IMR-90 (cell line): ENCODE measurements at regions not wholly inside any gene's neighbourhood (a gene's known extent, or its start where the extent isn't known, plus 50 kb on each side); places are given as distances from the start of the nearest gene placed in this dataset.

Experiments
- ATAC-seq: fragments of 200-7000 bp; cut with Tn5 transposase; 2 replicates; pipeline ENCODE4 v1.9.1; 2020; ENCODE audit warnings: low read depth, mild to moderate bottlenecking, moderate library complexity
- BruUV-seq: library from RNA; stranded (reverse); fragments of 400-500 nt; replicated peaks from 2 replicates; lab custom pipeline; 2021; lab: Mats Ljungman, UMichigan
- CTCF ChIA-PET: fragments of 300-600 bp; formaldehyde crosslinking; extraction: SDS; loops from one replicate; lab custom pipeline; 2021; ENCODE audit warnings: antibody characterized with exemption; lab: Yijun Ruan, JAX
- POLR2A ChIA-PET: fragments of 300-600 bp; sonication (Branson Sonifier 250); formaldehyde crosslinking; loops from one replicate; lab custom pipeline; 2022; ENCODE audit warnings: antibody characterized with exemption; ENCODE audit not compliant: unreplicated experiment; lab: Charles Lee
- DNase-seq: peaks from one replicate; pipeline ENCODE4 v3.0.0; 2013
- H2AFZ ChIP-seq: replicated peaks from 2 replicates; pipeline ENCODE3; 2013; ENCODE audit warnings: low read length, mild to moderate bottlenecking; ENCODE audit not compliant: poor library complexity
- H2AK5ac ChIP-seq: 2 replicates; pipeline ENCODE4 v1.6.1; 2013; ENCODE audit warnings: low read depth, low read length, inconsistent platforms
- H2AK9ac ChIP-seq: replicated peaks from 2 replicates; pipeline ENCODE3; 2013; ENCODE audit warnings: mild to moderate bottlenecking, low read depth, low read length, moderate library complexity; ENCODE audit not compliant: poor library complexity
- H2BK120ac ChIP-seq: 2 replicates; pipeline ENCODE4 v1.6.1; 2013; ENCODE audit warnings: low read depth, low read length, inconsistent platforms
- H2BK15ac ChIP-seq: 3 replicates; pipeline ENCODE4 v1.6.1; 2013; ENCODE audit warnings: low read depth, low read length, inconsistent platforms
- H2BK20ac ChIP-seq: 2 replicates; pipeline ENCODE4 v1.6.1; 2013; ENCODE audit warnings: low read depth, mild to moderate bottlenecking, inconsistent platforms, low read length, moderate library complexity
- H2BK5ac ChIP-seq: 2 replicates; pipeline ENCODE4 v1.6.1; 2013; ENCODE audit warnings: mild to moderate bottlenecking, low read depth, low read length, inconsistent platforms; ENCODE audit not compliant: poor library complexity, severe bottlenecking
- H3K14ac ChIP-seq: replicated peaks from 2 replicates; pipeline ENCODE4 v1.6.1; 2013; ENCODE audit warnings: low read depth, low read length, inconsistent platforms
- H3K18ac ChIP-seq: 2 replicates; pipeline ENCODE4 v1.6.1; 2013; ENCODE audit warnings: low read depth, low read length, control low read depth
- H3K23ac ChIP-seq: 2 replicates; pipeline ENCODE4 v1.6.1; 2013; ENCODE audit warnings: low read depth, low read length, inconsistent platforms
- H3K27ac ChIP-seq: 2 replicates; pipeline ENCODE4 v1.5.1; 2013; ENCODE audit warnings: mild to moderate bottlenecking, control low read depth, low read length; ENCODE audit not compliant: insufficient read depth
- H3K27me3 ChIP-seq: 2 replicates; pipeline ENCODE4 v1.6.1; 2013; ENCODE audit warnings: low read length; ENCODE audit not compliant: control insufficient read depth, insufficient read depth
- H3K36me3 ChIP-seq: 2 replicates; pipeline ENCODE4 v1.6.1; 2013; ENCODE audit warnings: low read length, mixed read lengths; ENCODE audit not compliant: control insufficient read depth, insufficient read depth
- H3K4ac ChIP-seq: 2 replicates; pipeline ENCODE4 v1.6.1; 2013; ENCODE audit warnings: low read depth, low read length, inconsistent platforms
- H3K4me1 ChIP-seq: 2 replicates; pipeline ENCODE4 v1.6.1; 2013; ENCODE audit warnings: low read length, mixed read lengths; ENCODE audit not compliant: control insufficient read depth, insufficient read depth
- H3K4me2 ChIP-seq: 2 replicates; pipeline ENCODE4 v1.6.1; 2013; ENCODE audit warnings: low read depth, mild to moderate bottlenecking, control low read depth, low read length, moderate library complexity
- H3K4me3 ChIP-seq: 2 replicates; pipeline ENCODE4 v1.5.1; 2013; ENCODE audit warnings: low read depth, mild to moderate bottlenecking, control low read depth, low read length, moderate library complexity; ENCODE audit not compliant: insufficient read depth
- H3K56ac ChIP-seq: 2 replicates; pipeline ENCODE4 v1.6.1; 2013; ENCODE audit warnings: low read length, inconsistent platforms; ENCODE audit not compliant: insufficient read depth; ENCODE audit errors: extremely low read depth
- H3K79me1 ChIP-seq, 2 experiments: 2 replicates each; pipeline ENCODE4 v1.6.1; 2013; ENCODE audit warnings: low read length in 2 of 2, inconsistent platforms in 1 of 2, low read depth in 1 of 2
- H3K9ac ChIP-seq: 2 replicates; pipeline ENCODE4 v1.6.1; 2013; ENCODE audit warnings: low read depth, low read length, control low read depth
- H3K9me1 ChIP-seq: 2 replicates; pipeline ENCODE4 v1.6.1; 2013; ENCODE audit warnings: low read length, inconsistent platforms; ENCODE audit not compliant: insufficient read depth
- H3K9me3 ChIP-seq: 2 replicates; pipeline ENCODE4 v1.6.1; 2013; ENCODE audit warnings: low read length; ENCODE audit not compliant: control insufficient read depth, insufficient read depth
- H4K20me1 ChIP-seq: 2 replicates; pipeline ENCODE4 v1.6.1; 2013; ENCODE audit warnings: low read length, inconsistent platforms; ENCODE audit not compliant: insufficient read depth
- H4K5ac ChIP-seq: 2 replicates; pipeline ENCODE4 v1.6.1; 2013; ENCODE audit warnings: mild to moderate bottlenecking, low read depth, low read length, control low read depth
- H4K8ac ChIP-seq, 2 experiments: 2 replicates each; pipeline ENCODE4 v1.6.1; 2013; ENCODE audit warnings: low read depth in 2 of 2, low read length in 2 of 2, control low read depth in 1 of 2, inconsistent platforms in 1 of 2
- H4K91ac ChIP-seq: 2 replicates; pipeline ENCODE4 v1.6.1; 2013; ENCODE audit warnings: low read depth, low read length, inconsistent platforms; ENCODE audit not compliant: insufficient read depth
- CHD1 ChIP-seq: IDR thresholded peaks from 2 replicates; pipeline ENCODE4 v1.6.1; 2012; ENCODE audit warnings: low read depth, low read length, improper control_type of control experiment
- MXI1 ChIP-seq: IDR thresholded peaks from 2 replicates; pipeline ENCODE4 v1.6.1; 2012; ENCODE audit warnings: low read depth, mild to moderate bottlenecking, low read length, moderate library complexity, borderline replicate concordance
- RFX5 ChIP-seq: IDR thresholded peaks from 2 replicates; pipeline ENCODE4 v1.8.0; 2012; ENCODE audit warnings: low read depth, mild to moderate bottlenecking, low read length, moderate library complexity
- WGBS, 2 experiments: methylation state at CpG; one replicate each; pipeline versions ENCODE4 v1.1.5 to v1.1.7; 2013; ENCODE audit warnings: missing lambda C conversion rate in 2 of 2; ENCODE audit not compliant: insufficient read length in 1 of 2; ENCODE audit errors: extremely low coverage in 2 of 2; 5-methylcytosine and 5-hydroxymethylcytosine counted together
- dilution Hi-C: fragments of 300-500 bp; cut with HindIII; formaldehyde crosslinking; loops from one replicate; pipeline ENCODE4 v1.14.3; 2018; ENCODE audit warnings: low sequenced_read_pairs; ENCODE audit not compliant: unreplicated experiment
- in situ Hi-C: fragments of 300-500 bp; cut with MboI; formaldehyde crosslinking; loops from 3 replicates; pipeline ENCODE4 v1.14.3; 2019; ENCODE audit warnings: low sequenced_read_pairs, inconsistent platforms, mixed read lengths
- intact Hi-C: fragments of 100-400 bp; cut with micrococcal nuclease; formaldehyde crosslinking; loops from 2 replicates; pipeline ENCODE4 v1.10.0; 2022

DNA sequence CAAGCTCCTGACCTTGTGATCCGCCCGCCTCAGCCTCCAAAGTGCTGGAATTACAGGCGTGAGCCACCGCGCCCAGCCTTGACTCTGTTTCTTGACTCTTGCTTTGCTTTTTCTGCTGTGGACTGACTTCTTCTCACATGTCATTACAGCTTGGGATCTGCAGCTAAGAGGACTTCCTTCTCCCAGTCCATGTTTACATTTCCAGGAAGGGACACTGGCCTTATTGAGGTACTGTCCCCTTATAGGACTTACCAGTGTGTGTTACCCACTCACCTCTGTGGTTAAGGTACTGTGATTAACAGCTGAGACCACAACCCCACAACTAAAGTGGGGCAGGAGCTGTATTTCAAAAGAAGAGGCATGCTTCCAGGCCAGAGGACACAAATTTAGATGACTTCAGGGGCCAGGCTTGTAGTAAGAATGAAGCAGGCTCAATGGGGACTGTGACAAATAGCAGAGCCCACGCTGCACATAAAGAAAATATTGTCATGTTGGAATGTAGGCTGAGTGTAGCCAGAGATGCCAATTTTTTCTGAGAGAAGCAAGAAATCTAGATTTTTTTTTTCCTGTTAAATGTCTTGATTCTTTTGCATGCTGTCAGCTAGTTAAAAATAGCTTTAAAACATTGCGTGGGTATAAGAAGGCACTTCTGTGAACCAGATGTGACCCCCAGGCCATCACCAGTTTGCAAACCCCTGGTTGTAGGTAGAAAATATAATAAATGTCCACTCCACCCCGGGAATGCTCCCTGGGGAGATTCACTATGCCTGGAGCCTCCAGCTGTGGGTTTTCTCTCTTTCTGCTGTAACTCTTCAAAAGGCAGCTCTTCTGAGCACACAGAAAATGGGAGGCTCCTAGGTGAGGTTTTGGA, 75.0 kb downstream of the PTPDC1 start:
- Histone ChIP-seq H3K18ac (no peak overlapping the region), H2BK15ac (no peak overlapping the region), H3K27ac (no peak overlapping the region), H3K9me1 (peaks cover 3% of the 10 kb centered on the region; the same call in 1 of the 2 replicates), H3K36me3 (no peaks in the 10 kb centered on the region), H3K14ac (no peak overlapping the region; the same call in 1 of the 2 replicates), H3K4me3 (no peak overlapping the region), H3K4me2 (no peak overlapping the region), H2BK120ac (no peak overlapping the region), H2AFZ (peak overlapping the region; percentile 57), H4K20me1 (no peaks in the 10 kb centered on the region), H4K5ac (no peak overlapping the region), H3K27me3 (no peaks in the 10 kb centered on the region), H3K9me3 (no peaks in the 10 kb centered on the region), H2AK9ac (no peak overlapping the region), H2BK20ac (no peak overlapping the region), H4K91ac (no peak overlapping the region), H3K4ac (no peak overlapping the region), H4K8ac (no peak overlapping the region), H3K23ac (no peak overlapping the region), H3K56ac (no peak overlapping the region), H3K9ac (no peak overlapping the region), H3K79me1 (no peaks in the 10 kb centered on the region), H2AK5ac (no peak overlapping the region; the same call in 1 of the 2 replicates), H3K4me1 (peaks cover 2% of the 10 kb centered on the region; the same call in 1 of the 2 replicates), H2BK5ac (no peak overlapping the region)
- dilution Hi-C loops: no loop called here
- no peak for ATAC-seq
- TF ChIP-seq MXI1: no peak
- TF ChIP-seq RFX5: no peak
- no peak for TF ChIP-seq CHD1
- WGBS, 2 experiments: 96% methylated on average over 5 of the region's 8 CpGs; no CpG with 5 or more reads in 1 of the 2 experiments
- ChIA-PET POLR2A (no interaction called here), CTCF (interaction anchor here (0.6 kb wide), 1 partner anchor 38 kb away, joined by 3 read pairs; no protein-coding TSS in a partner anchor)
- BruUV-seq: no TSS peak
- intact Hi-C loops: no loop called here
- in situ Hi-C loops: loop anchor here (25.0 kb wide), 2 partner anchors 103 to 697 kb away; partner anchors contain the start of genes FAM120A, FAM120AOS and ZNF169
- DNase-seq: no peak
